Upper lobe of left lung (tissue), 4 donors: ENCODE measurements at regions not wholly inside any gene's neighbourhood (a gene's known extent, or its start where the extent isn't known, plus 50 kb on each side); places are given as distances from the start of the nearest gene placed in this dataset.

Source experiments
- EP300 ChIP-seq, 4 donors: sonication (generic); formaldehyde crosslinking; IDR thresholded peaks; one replicate each; pipeline ENCODE4 v1.5.1; 2017; ENCODE audit warnings: antibody characterized with exemption in 4 of 4, control low read depth in 2 of 4
- POLR2A ChIP-seq, 4 donors: fragments of 450-650 bp; IDR thresholded peaks; one replicate each; pipeline ENCODE4 v1.5.1; 2016 to 2017; ENCODE audit warnings: antibody characterized with exemption in 4 of 4, mild to moderate bottlenecking in 2 of 4
- POLR2AphosphoS5 ChIP-seq, 2 donors: sonication (generic); formaldehyde crosslinking; IDR thresholded peaks; one replicate each; pipeline ENCODE4 v1.5.1; 2017; ENCODE audit warnings: antibody characterized with exemption in 2 of 2
- TF ChIP-seq, protein P1 (sequence below), 6 experiments: fragments of 450-650 bp in 4 of 6; fragments of 200-600 bp in 2 of 6; sonication (generic) in 2 of 6; IDR thresholded peaks; one replicate each; pipeline ENCODE4 v1.5.1; 2016 to 2019; ENCODE audit warnings: antibody characterized with exemption in 6 of 6

GRCh38 chr3:35519936-35520335, 119.4 kb upstream of the ARPP21 start:
- TF ChIP-seq, protein P1, sequence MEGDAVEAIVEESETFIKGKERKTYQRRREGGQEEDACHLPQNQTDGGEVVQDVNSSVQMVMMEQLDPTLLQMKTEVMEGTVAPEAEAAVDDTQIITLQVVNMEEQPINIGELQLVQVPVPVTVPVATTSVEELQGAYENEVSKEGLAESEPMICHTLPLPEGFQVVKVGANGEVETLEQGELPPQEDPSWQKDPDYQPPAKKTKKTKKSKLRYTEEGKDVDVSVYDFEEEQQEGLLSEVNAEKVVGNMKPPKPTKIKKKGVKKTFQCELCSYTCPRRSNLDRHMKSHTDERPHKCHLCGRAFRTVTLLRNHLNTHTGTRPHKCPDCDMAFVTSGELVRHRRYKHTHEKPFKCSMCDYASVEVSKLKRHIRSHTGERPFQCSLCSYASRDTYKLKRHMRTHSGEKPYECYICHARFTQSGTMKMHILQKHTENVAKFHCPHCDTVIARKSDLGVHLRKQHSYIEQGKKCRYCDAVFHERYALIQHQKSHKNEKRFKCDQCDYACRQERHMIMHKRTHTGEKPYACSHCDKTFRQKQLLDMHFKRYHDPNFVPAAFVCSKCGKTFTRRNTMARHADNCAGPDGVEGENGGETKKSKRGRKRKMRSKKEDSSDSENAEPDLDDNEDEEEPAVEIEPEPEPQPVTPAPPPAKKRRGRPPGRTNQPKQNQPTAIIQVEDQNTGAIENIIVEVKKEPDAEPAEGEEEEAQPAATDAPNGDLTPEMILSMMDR (IDR thresholded peaks at IDR 0.05): no peak
- TF ChIP-seq EP300 (IDR thresholded peaks at IDR 0.05) (no peak), POLR2A (IDR thresholded peaks at IDR 0.05) (no peak), POLR2AphosphoS5 (IDR thresholded peaks at IDR 0.05) (no peak)
